ENCODE measurements at regions not wholly inside any gene's neighbourhood (a gene's known extent, or its start where the extent isn't known, plus 50 kb on each side); places are given as distances from the start of the nearest gene placed in this dataset.

- Histone ChIP-seq H3K18ac (ENCODE audit: insufficient read length, low read depth, low read length) (no peak overlapping the region), H4K91ac (ENCODE audit: insufficient read length, low read depth, low read length) (no peak overlapping the region), H2BK5ac (ENCODE audit: insufficient read length, low read length) (no peak overlapping the region), H2BK15ac (ENCODE audit: low read depth, low read length) (no peak overlapping the region), H2BK120ac (ENCODE audit: low read depth, low read length, poor library complexity, severe bottlenecking) (no peak overlapping the region), H3K27me3 (ENCODE audit: insufficient read depth, low read length) (no peaks in the 10 kb centered on the region), H3T11ph (ENCODE audit: low read length) (no peak overlapping the region), H3K4me1 (ENCODE audit: insufficient read depth, low read length) (no peaks in the 10 kb centered on the region), H3K79me1 (ENCODE audit: insufficient read depth, low read depth, low read length, poor library complexity, severe bottlenecking) (no peaks in the 10 kb centered on the region), H3K79me2 (ENCODE audit: insufficient read depth, low read length) (no peaks in the 10 kb centered on the region), H3K23me2 (ENCODE audit: insufficient read length, low read depth, low read length, poor library complexity, severe bottlenecking) (no peaks in the 10 kb centered on the region), H2AFZ (ENCODE audit: low read length) (no peak overlapping the region), H3K4me2 (ENCODE audit: insufficient read depth, insufficient read length, low read length) (no peak overlapping the region), H4K5ac (ENCODE audit: insufficient read length, low read depth, low read length) (no peak overlapping the region), H3K9me3 (ENCODE audit: control insufficient read depth, low read depth, low read length) (no peaks in the 10 kb centered on the region), H3K27ac (ENCODE audit: insufficient read length, low read depth, low read length) (no peak overlapping the region), H3K14ac (ENCODE audit: insufficient read depth, low read length) (no peak overlapping the region), H2AK5ac (ENCODE audit: insufficient read length, low read length) (no peak overlapping the region), H3K9ac (ENCODE audit: extremely low read depth, insufficient read length, low read length) (no peak overlapping the region), H3K23ac (ENCODE audit: insufficient read length, low read depth, low read length) (no peak overlapping the region), H3K4ac (ENCODE audit: low read depth, low read length) (no peak overlapping the region), H4K8ac (replicated peaks; ENCODE audit: insufficient read length, low read depth, low read length) (no peak overlapping the region), H2BK20ac (ENCODE audit: low read depth, low read length, poor library complexity, severe bottlenecking) (no peak overlapping the region), H3K56ac (ENCODE audit: insufficient read length, low read depth, low read length) (no peak overlapping the region), H2BK12ac (ENCODE audit: insufficient read length, low read depth, low read length) (no peak overlapping the region), H4K20me1 (ENCODE audit: control insufficient read depth, insufficient read depth, insufficient read length) (no peaks in the 10 kb centered on the region)
- TF ChIP-seq CTCF (conservative IDR thresholded peaks at IDR 0.05): no peak
- H3K27ac Mint-ChIP-seq: no peak overlapping the region
- H3K9me3 Mint-ChIP-seq: peaks cover 0 to 6% of the 10 kb centered on the region in 2 experiments; a peak in 2 of 5 replicates
- H3K4me1 Mint-ChIP-seq: no peaks in the 10 kb centered on the region; a peak in 1 of 4 replicates
- no peaks in the 10 kb centered on the region for H3K27me3 Mint-ChIP-seq (ENCODE audit: low read depth)
- no peak for DNase-seq
- no peaks in the 10 kb centered on the region; a peak in 1 of 7 replicates for H3K36me3 Mint-ChIP-seq (ENCODE audit: insufficient read depth in 1 of 3, low read depth in 3 of 3)
- no CpG with 5 or more reads among the region's 2 CpGs for WGBS (ENCODE audit: extremely low coverage, insufficient read length, low lambda C conversion rate)
- no peak overlapping the region for H3K4me3 Mint-ChIP-seq
These were observed 629.7 kb downstream of the CCDC85A start for GRCh38 chr2:56813490-56813889.

Measured in H9 (cell line).